ENCODE measurements at regions not wholly inside any gene's neighbourhood (a gene's known extent, or its start where the extent isn't known, plus 50 kb on each side); places are given as distances from the start of the nearest gene placed in this dataset.

GRCh38 chr16:13781169-13781564 is 138.8 kb upstream of the ERCC4 start:
- no TSS peak for BruUV-seq (replicated peaks)
- no peaks in the 10 kb centered on the region for H3K9me1 ChIP-seq (replicated peaks; ENCODE audit: control insufficient read depth, extremely low read depth, insufficient read depth, low read length)
- no peak overlapping the region for H3K4me3 ChIP-seq (replicated peaks in 1 of 3; ENCODE audit: insufficient read depth in 1 of 3, low read depth in 1 of 3, low read length in 3 of 3)
- H3K9ac ChIP-seq (replicated peaks; ENCODE audit: extremely low read depth, insufficient read depth, low read length), result no peak overlapping the region
- no peak overlapping the region for H2AFZ ChIP-seq (ENCODE audit: low read depth, low read length)
- H3K79me2 ChIP-seq (ENCODE audit: control insufficient read depth, insufficient read depth, low read length), result no peaks in the 10 kb centered on the region
- FAIRE-seq, result no peak
- no peaks in the 10 kb centered on the region for H4K20me1 ChIP-seq (replicated peaks; ENCODE audit: control insufficient read depth, extremely low read depth, insufficient read depth, low read length)
- ChIA-PET CTCF (no interaction called here), POLR2A (no interaction called here)
- no peaks in the 10 kb centered on the region for H3K9me3 ChIP-seq (replicated peaks; ENCODE audit: control insufficient read depth, insufficient read depth, low read length)
- H3K4me1 ChIP-seq (ENCODE audit: control insufficient read depth, extremely low read depth, insufficient read depth, low read length), result no peaks in the 10 kb centered on the region
- H3K36me3 ChIP-seq (ENCODE audit: control insufficient read depth in 2 of 2, extremely low read depth in 1 of 2, insufficient read depth in 2 of 2, low read length in 2 of 2), result no peaks in the 10 kb centered on the region
- no peak for DNase-seq (ENCODE audit: low read depth, low spot score)
- H3K27me3 ChIP-seq (ENCODE audit: control insufficient read depth in 2 of 2, insufficient read depth in 2 of 2, low read length in 2 of 2), result no peaks in the 10 kb centered on the region
- no peak overlapping the region for H3K27ac ChIP-seq (ENCODE audit: insufficient read depth, low read depth, low read length)
- dilution Hi-C loops (cut with MboI; ENCODE audit: extremely low pct_ligation_motif_present, low sequenced_read_pairs) (no loop called here), intact Hi-C loops (cut with micrococcal nuclease) (no loop called here)
- H3K4me2 ChIP-seq (ENCODE audit: insufficient read depth, low read length), result no peak overlapping the region
- no peak for TF ChIP-seq GATA2 (IDR thresholded peaks at IDR 0.05; ENCODE audit: insufficient read depth, insufficient read length, low read depth, low read length)
- TF ChIP-seq FOS (IDR thresholded peaks at IDR 0.05; ENCODE audit: borderline replicate concordance, insufficient read depth, low read length), result no peak
- TF ChIP-seq EZH2 (IDR thresholded peaks at IDR 0.05; ENCODE audit: borderline replicate concordance, low read depth, low read length, severe bottlenecking), result no peak
- no peak for TF ChIP-seq CTCF (IDR thresholded peaks at IDR 0.05; ENCODE audit: extremely low read depth in 1 of 2, insufficient read depth in 1 of 2, low read depth in 1 of 2, low read length in 2 of 2)
- TF ChIP-seq POLR2A (IDR thresholded peaks at IDR 0.05; ENCODE audit: low read depth, low read length), result no peak

- Histone ChIP-seq H3K36me3 (ENCODE audit: control insufficient read depth in 2 of 2, extremely low read depth in 1 of 2, insufficient read depth in 2 of 2, low read length in 2 of 2) (no peaks in the 10 kb centered on the region), H4K20me1 (replicated peaks; ENCODE audit: control insufficient read depth, extremely low read depth, insufficient read depth, low read length) (no peaks in the 10 kb centered on the region), H3K9ac (replicated peaks; ENCODE audit: extremely low read depth, insufficient read depth, low read length) (no peak overlapping the region), H3K4me3 (replicated peaks in 1 of 3; ENCODE audit: insufficient read depth in 1 of 3, low read depth in 1 of 3, low read length in 3 of 3) (no peak overlapping the region), H3K4me2 (ENCODE audit: insufficient read depth, low read length) (no peak overlapping the region), H3K9me3 (replicated peaks; ENCODE audit: control insufficient read depth, insufficient read depth, low read length) (no peaks in the 10 kb centered on the region), H3K27me3 (ENCODE audit: control insufficient read depth in 2 of 2, insufficient read depth in 2 of 2, low read length in 2 of 2) (no peaks in the 10 kb centered on the region), H3K4me1 (ENCODE audit: control insufficient read depth, extremely low read depth, insufficient read depth, low read length) (no peaks in the 10 kb centered on the region), H3K9me1 (replicated peaks; ENCODE audit: control insufficient read depth, extremely low read depth, insufficient read depth, low read length) (no peaks in the 10 kb centered on the region), H2AFZ (ENCODE audit: low read depth, low read length) (no peak overlapping the region), H3K27ac (ENCODE audit: insufficient read depth, low read depth, low read length) (no peak overlapping the region), H3K79me2 (ENCODE audit: control insufficient read depth, insufficient read depth, low read length) (no peaks in the 10 kb centered on the region)
- dilution Hi-C loops (cut with MboI; ENCODE audit: extremely low pct_ligation_motif_present, low sequenced_read_pairs) (no loop called here), intact Hi-C loops (cut with micrococcal nuclease) (no loop called here)
- no peak for DNase-seq (ENCODE audit: low read depth, low spot score)
- CTCF ChIA-PET, result no interaction called here
- BruUV-seq (replicated peaks), result no TSS peak
- TF ChIP-seq EZH2 (IDR thresholded peaks at IDR 0.05; ENCODE audit: borderline replicate concordance, low read depth, low read length, severe bottlenecking) (no peak), POLR2AphosphoS5 (IDR thresholded peaks at IDR 0.05; ENCODE audit: insufficient read depth, low read depth, low read length) (no peak), JUN (IDR thresholded peaks at IDR 0.05; ENCODE audit: borderline replicate concordance, insufficient read depth, insufficient read length, low read depth) (no peak), MYC (IDR thresholded peaks at IDR 0.05; ENCODE audit: low read depth, low read length) (no peak), FOS (IDR thresholded peaks at IDR 0.05; ENCODE audit: borderline replicate concordance, insufficient read depth, low read length) (no peak), GATA2 (IDR thresholded peaks at IDR 0.05; ENCODE audit: insufficient read depth, insufficient read length, low read depth, low read length) (no peak), MAX (IDR thresholded peaks at IDR 0.05; ENCODE audit: insufficient read depth, insufficient read length) (no peak)
- no peak for FAIRE-seq
- POLR2A ChIA-PET, result no interaction called here
Measured at GRCh38 chr16:13781575-13782338, 138.2 kb upstream of the ERCC4 start.

All from endothelial cell of umbilical vein (primary cell).